SK-N-DZ (cell line): ENCODE measurements at regions not wholly inside any gene's neighbourhood (a gene's known extent, or its start where the extent isn't known, plus 50 kb on each side); places are given as distances from the start of the nearest gene placed in this dataset.
"Not testable (repeated sequence)": the region's sequence is repeated elsewhere in the genome, so short reads cannot be mapped to it uniquely, and the experiment has no call there.

Source experiments
- DNase-seq: peaks from one replicate; pipeline ENCODE4 v3.0.0-alpha.2; 2015; ENCODE audit warnings: low spot score

- DNase-seq, result no peak
These were observed 204.8 kb downstream of the KCNK2 start for GRCh38 chr1:215287362-215287761.

GRCh38 chr1:215290018-215290417, 207.5 kb downstream of the KCNK2 start:
- no peak for DNase-seq

- DNase-seq, result no peak
These were observed 210.4 kb downstream of the KCNK2 start for GRCh38 chr1:215292932-215293331.

- no peak for DNase-seq
These were observed 223.9 kb downstream of the KCNK2 start for GRCh38 chr1:215306426-215306825.

- no peak for DNase-seq
These were observed 239.3 kb downstream of the KCNK2 start for GRCh38 chr1:215321802-215322201.

GRCh38 chr1:215323992-215324391, 241.5 kb downstream of the KCNK2 start:
- not testable (repeated sequence) for DNase-seq

- no peak for DNase-seq
These were observed 236.7 kb upstream of the KCTD3 start for GRCh38 chr1:215330426-215330825.

DNA sequence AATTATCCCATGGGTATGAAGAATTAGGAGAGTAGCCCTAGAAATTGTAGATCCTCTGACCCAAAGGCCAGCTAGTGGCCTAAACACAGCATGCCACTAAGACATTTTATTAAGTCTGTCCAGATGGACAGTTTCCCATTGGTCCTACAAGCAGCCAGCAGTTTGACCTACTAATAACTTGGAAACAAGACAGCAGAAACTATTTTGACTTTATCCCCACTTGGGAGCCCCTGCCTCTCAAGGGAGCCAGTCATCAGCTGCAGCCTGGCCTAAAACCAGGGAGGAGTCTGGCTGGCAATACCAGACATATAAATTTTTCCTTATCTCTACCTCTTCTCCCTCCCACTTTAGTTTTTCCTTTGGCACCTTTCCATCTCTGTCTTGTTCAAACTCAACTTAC, 222.6 kb upstream of the KCTD3 start:
- no peak for DNase-seq

DNA sequence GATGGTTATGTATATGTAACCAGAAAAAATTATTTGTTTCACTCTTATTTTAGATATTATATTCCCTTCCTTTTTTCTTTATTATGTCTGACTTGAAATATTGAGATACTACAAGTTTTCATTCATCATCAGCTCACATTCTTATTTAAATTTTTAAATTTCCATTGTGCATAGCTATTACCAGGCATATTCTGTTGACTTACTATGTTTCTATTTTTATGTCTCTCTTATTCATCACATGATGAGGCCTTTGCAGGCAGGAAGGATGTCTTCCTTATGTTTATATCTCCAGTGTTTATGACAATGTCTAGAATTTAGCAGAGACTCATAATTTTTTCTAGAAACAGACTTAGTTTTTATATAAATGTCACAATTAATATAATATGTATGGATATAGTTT, 221.9 kb upstream of the KCTD3 start:
- DNase-seq, result no peak

DNA sequence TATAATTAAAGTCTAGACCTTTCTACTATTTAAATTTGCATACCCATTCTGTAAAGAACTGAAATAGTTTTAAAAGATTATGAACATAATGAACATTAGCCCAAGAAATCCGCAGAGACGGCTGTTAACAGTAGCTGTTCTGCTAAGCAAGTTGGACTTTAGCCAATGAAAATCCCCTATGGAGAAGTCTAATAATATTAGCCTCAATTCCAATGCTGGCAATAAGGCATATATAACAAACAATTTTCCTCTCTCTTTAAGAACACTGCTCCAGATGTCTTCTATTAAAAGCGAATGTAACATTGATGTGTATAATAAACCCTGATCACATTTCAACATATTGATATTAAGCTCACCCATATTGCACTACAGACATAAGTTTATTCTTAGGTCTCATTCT, 221.3 kb upstream of the KCTD3 start:
- DNase-seq, result no peak

DNA sequence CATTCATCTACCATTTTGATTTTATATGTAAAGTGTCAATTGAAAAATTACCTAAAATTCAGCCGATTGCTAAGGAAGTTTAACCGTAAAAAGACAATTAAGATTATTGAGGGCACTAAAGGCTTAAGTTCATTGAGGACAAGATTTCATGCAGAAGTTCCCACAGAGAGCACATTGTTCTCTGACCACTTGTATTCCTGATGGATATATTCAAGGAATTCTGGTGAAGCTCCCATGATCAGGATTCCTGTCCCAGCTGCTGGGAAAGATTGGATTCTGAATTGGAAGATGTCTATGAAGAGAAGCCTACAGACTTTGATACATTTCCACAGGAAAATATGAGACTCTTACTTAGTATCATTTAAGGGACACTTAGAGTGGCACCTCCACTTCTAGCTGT, 209.2 kb upstream of the KCTD3 start:
- DNase-seq, result no peak

GRCh38 chr1:215358356-215358755, 208.7 kb upstream of the KCTD3 start:
- no peak for DNase-seq

GRCh38 chr1:215360031-215360430, 207.1 kb upstream of the KCTD3 start:
- no peak for DNase-seq

DNA sequence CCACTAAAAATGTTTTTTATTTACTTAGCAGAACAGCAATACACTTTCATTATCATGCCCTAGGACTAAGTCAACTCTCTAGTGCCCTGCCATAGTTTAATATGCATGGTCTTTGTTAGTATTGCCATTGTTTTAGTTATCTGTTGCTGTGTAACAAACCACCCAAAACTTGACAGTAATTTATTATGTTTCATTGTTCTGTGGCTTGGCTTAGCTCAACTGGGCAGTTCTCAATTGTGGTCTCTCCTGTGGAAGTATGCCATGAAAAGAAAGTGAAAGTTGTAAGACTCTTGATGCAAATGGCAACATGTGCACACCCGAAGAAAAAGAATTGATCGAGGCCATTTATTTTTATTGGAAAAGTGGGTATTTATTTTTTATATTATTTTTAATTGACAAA, 206.3 kb upstream of the KCTD3 start:
- DNase-seq, result no peak

DNA sequence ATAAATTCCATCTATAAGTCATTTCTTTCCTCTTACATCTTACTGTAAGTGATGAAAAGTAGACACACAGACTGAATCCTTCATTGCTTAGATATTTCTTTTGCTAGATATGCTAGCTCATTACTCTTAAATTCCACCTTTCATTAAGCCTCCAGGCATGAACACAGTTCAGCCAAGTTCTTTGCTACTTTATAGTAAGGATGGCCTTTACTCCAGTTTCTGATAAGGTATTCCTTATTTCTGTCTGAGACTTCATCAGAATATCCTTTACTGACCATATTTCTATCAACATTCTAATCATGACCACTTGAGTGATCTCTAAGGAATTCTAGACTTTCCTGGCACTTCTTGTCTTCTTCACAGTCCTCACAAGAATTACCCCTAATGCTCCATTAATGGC, 191.7 kb upstream of the KCTD3 start:
- DNase-seq, result no peak

GRCh38 chr1:215376544-215377264, 190.4 kb upstream of the KCTD3 start:
- DNase-seq, result no peak

DNA sequence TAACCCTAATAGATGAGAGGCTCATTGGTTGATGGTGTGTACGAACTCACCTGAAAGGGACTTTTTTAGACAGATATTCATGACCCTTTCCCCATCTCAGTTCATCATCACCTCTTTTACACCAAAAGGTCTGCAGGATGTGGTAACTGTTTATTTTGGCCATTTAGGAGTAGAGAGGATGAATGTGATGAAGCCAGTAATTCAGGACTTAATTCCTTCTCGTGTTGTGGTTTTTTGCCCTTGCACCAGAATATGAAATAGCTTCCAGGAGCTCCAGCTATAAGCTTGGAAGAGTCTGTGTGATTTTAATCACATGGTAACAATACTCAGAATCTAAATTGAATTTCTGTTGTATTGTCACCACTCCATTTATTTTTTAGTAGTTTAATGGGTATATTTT, 189.4 kb upstream of the KCTD3 start:
- DNase-seq, result no peak

DNA sequence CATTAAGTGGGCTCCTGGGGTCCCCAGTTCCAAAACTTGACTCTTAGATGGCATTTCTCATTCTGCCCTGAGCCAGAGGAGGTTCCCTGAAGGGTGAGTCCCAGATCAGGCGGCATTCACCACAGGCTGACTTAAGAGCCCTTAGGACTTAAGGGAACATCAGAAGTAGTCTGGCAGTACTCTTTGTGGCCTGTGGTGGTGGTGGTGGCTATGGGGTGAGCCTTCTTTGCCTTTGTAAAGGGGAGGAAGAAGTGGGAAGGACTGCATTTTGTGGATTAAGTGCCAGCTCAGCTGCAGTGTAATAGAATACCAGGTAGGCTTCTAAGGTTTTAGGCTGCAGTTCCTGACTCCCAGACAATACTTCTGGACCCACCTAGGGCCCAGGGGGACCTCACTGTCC, 186.5 kb upstream of the KCTD3 start:
- no peak for DNase-seq

DNA sequence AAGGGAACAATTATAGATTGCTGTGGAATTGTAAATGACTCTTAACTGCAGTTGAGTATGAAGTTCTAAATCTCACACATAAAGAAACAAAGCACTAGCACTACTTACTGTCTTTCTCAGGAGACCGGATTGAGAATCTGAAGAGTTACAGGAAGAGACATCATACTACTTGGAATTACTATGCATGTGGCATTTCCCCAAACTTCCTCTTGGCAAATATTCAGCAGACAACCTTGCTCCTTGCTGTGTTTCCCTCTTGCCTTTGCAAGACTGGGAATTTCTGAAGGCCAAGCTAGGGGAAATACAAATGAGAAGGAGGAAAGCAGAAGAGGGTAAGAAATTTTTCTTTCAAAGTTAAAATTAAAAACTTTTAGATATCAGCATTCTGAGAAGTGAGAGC, 173.6 kb upstream of the KCTD3 start:
- no peak for DNase-seq

DNA sequence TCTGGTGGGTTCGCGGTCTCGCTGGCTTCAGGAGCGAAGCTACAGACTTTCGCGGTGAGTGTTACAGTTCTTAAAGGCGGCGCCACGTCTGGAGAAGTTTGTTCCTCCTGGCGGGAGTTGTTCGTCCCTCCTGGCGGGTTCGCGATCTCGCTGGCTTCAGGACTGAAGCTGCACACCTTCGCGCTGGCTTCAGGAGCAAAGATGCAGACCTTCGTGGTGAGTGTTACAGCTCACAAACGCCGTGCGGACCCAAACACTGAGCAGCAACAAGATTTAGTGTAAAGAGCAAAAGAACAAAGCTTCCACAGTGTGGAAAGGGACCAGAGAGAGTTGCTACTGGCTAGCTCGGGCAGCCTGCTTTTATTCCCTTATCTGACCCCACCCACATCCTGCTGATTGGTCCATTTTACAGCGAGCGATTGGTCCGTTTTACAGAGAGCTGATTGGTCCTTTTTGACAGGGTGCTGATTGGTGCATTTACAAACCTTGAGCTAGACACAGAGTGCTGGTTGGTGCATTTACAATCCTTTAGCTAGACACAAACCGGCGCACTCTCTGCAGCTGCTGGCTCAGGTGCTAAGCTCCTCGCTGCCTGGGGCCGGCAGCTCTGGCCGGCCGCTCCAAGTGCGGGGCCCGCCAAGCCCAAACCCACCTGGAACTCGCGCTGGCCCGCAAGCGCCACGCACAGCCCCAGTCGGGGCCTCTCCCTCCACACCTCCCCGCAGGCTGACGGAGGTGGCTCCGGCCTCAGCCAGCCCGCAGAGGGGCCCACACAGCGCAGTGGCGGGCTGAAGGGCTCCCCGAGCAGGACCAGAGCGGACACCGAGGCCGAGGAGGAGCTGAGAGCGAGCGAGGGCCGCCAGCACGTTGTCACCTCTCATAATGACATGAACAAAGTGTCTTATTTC, 172.8 kb upstream of the KCTD3 start:
- DNase-seq, result no peak

- no peak for DNase-seq
These were observed 170.0 kb upstream of the KCTD3 start for GRCh38 chr1:215397106-215397505.

GRCh38 chr1:215397843-215398242, 169.3 kb upstream of the KCTD3 start:
- no peak for DNase-seq

- DNase-seq, result no peak
These were observed 167.3 kb upstream of the KCTD3 start for GRCh38 chr1:215399787-215400186.
